ENCODE measurements at regions not wholly inside any gene's neighbourhood (a gene's known extent, or its start where the extent isn't known, plus 50 kb on each side); places are given as distances from the start of the nearest gene placed in this dataset.

- no peaks in the 10 kb centered on the region for H3K36me3 Mint-ChIP-seq (ENCODE audit: low read depth)
- H3K4me3 Mint-ChIP-seq = no peak overlapping the region
- no peaks in the 10 kb centered on the region for H3K27me3 Mint-ChIP-seq (ENCODE audit: low read depth)
- H3K9me3 Mint-ChIP-seq = no peaks in the 10 kb centered on the region
- no peaks in the 10 kb centered on the region for H3K4me1 Mint-ChIP-seq (ENCODE audit: low read depth)
- intact Hi-C loops (cut with micrococcal nuclease) = no loop called here
- no peak overlapping the region for H3K27ac Mint-ChIP-seq
- CTCF ChIA-PET = no interaction called here
- no peak for DNase-seq
These were observed 227.6 kb downstream of the MYCN start for GRCh38 chr2:16167870-16168426.

- DNase-seq = no peak
- H3K9me3 Mint-ChIP-seq = no peaks in the 10 kb centered on the region
- no peaks in the 10 kb centered on the region for H3K36me3 Mint-ChIP-seq (ENCODE audit: low read depth)
- CTCF ChIA-PET = interaction anchor here (1.0 kb wide), 1 partner anchor 220 kb away, joined by 3 read pairs; no protein-coding TSS in a partner anchor
- H3K27me3 Mint-ChIP-seq (ENCODE audit: low read depth) = no peaks in the 10 kb centered on the region
- H3K4me3 Mint-ChIP-seq = no peak overlapping the region
- H3K27ac Mint-ChIP-seq = no peak overlapping the region
- no peaks in the 10 kb centered on the region for H3K4me1 Mint-ChIP-seq (ENCODE audit: low read depth)
- intact Hi-C loops (cut with micrococcal nuclease) = no loop called here
These were observed 227.1 kb downstream of the MYCN start for GRCh38 chr2:16167451-16167861.

- no peak overlapping the region for H3K4me3 Mint-ChIP-seq
- CTCF ChIA-PET = interaction anchor here (1.0 kb wide), 1 partner anchor 221 kb away, joined by 3 read pairs; no protein-coding TSS in a partner anchor
- no peaks in the 10 kb centered on the region for H3K4me1 Mint-ChIP-seq (ENCODE audit: low read depth)
- no peaks in the 10 kb centered on the region for H3K27me3 Mint-ChIP-seq (ENCODE audit: low read depth)
- intact Hi-C loops (cut with micrococcal nuclease) = no loop called here
- no peak for DNase-seq
- H3K27ac Mint-ChIP-seq = no peak overlapping the region
- H3K9me3 Mint-ChIP-seq = no peaks in the 10 kb centered on the region
- H3K36me3 Mint-ChIP-seq (ENCODE audit: low read depth) = no peaks in the 10 kb centered on the region
These were observed 226.1 kb downstream of the MYCN start for GRCh38 chr2:16166327-16166981.

GRCh38 chr2:16165518-16166326 lies 225.4 kb downstream of the MYCN start:
- CTCF ChIA-PET = no interaction called here
- H3K36me3 Mint-ChIP-seq (ENCODE audit: low read depth) = no peaks in the 10 kb centered on the region
- DNase-seq = no peak
- H3K9me3 Mint-ChIP-seq = no peaks in the 10 kb centered on the region
- intact Hi-C loops (cut with micrococcal nuclease) = no loop called here
- H3K27ac Mint-ChIP-seq = no peak overlapping the region
- no peak overlapping the region for H3K4me3 Mint-ChIP-seq
- no peaks in the 10 kb centered on the region for H3K27me3 Mint-ChIP-seq (ENCODE audit: low read depth)
- no peaks in the 10 kb centered on the region for H3K4me1 Mint-ChIP-seq (ENCODE audit: low read depth)

GRCh38 chr2:16162491-16163040 lies 222.2 kb downstream of the MYCN start:
- no peak for DNase-seq
- Mint-ChIP-seq H3K4me1 (ENCODE audit: low read depth) (no peaks in the 10 kb centered on the region), H3K36me3 (ENCODE audit: low read depth) (no peaks in the 10 kb centered on the region), H3K9me3 (no peaks in the 10 kb centered on the region), H3K4me3 (no peak overlapping the region), H3K27me3 (ENCODE audit: low read depth) (peaks cover 9% of the 10 kb centered on the region), H3K27ac (no peak overlapping the region)
- intact Hi-C loops (cut with micrococcal nuclease) = no loop called here
- CTCF ChIA-PET = no interaction called here

- no peak overlapping the region for H3K27ac Mint-ChIP-seq
- intact Hi-C loops (cut with micrococcal nuclease) = no loop called here
- DNase-seq = no peak
- H3K4me3 Mint-ChIP-seq = no peak overlapping the region
- CTCF ChIA-PET = no interaction called here
- H3K36me3 Mint-ChIP-seq (ENCODE audit: low read depth) = no peaks in the 10 kb centered on the region
- H3K9me3 Mint-ChIP-seq = no peaks in the 10 kb centered on the region
- H3K27me3 Mint-ChIP-seq (ENCODE audit: low read depth) = peaks cover 9% of the 10 kb centered on the region
- no peaks in the 10 kb centered on the region for H3K4me1 Mint-ChIP-seq (ENCODE audit: low read depth)
These were observed 221.6 kb downstream of the MYCN start for GRCh38 chr2:16161768-16162490.

GRCh38 chr2:16161085-16161565 lies 220.8 kb downstream of the MYCN start:
- DNase-seq = no peak
- H3K36me3 Mint-ChIP-seq (ENCODE audit: low read depth) = no peaks in the 10 kb centered on the region
- no peak overlapping the region for H3K4me3 Mint-ChIP-seq
- H3K9me3 Mint-ChIP-seq = no peaks in the 10 kb centered on the region
- intact Hi-C loops (cut with micrococcal nuclease) = no loop called here
- no peak overlapping the region for H3K27ac Mint-ChIP-seq
- H3K4me1 Mint-ChIP-seq (ENCODE audit: low read depth) = no peaks in the 10 kb centered on the region
- H3K27me3 Mint-ChIP-seq (ENCODE audit: low read depth) = peaks cover 9% of the 10 kb centered on the region
- CTCF ChIA-PET = no interaction called here

- Mint-ChIP-seq H3K9me3 (no peaks in the 10 kb centered on the region), H3K27me3 (ENCODE audit: low read depth) (peaks cover 11% of the 10 kb centered on the region), H3K4me3 (no peak overlapping the region), H3K36me3 (ENCODE audit: low read depth) (no peaks in the 10 kb centered on the region), H3K4me1 (ENCODE audit: low read depth) (no peaks in the 10 kb centered on the region), H3K27ac (no peak overlapping the region)
- DNase-seq = no peak
- CTCF ChIA-PET = no interaction called here
- intact Hi-C loops (cut with micrococcal nuclease) = no loop called here
These were observed 220.1 kb downstream of the MYCN start for GRCh38 chr2:16160281-16161084.

- Mint-ChIP-seq H3K27ac (no peak overlapping the region), H3K27me3 (ENCODE audit: low read depth) (peaks cover 16% of the 10 kb centered on the region), H3K9me3 (no peaks in the 10 kb centered on the region), H3K4me1 (ENCODE audit: low read depth) (no peaks in the 10 kb centered on the region), H3K4me3 (no peak overlapping the region), H3K36me3 (ENCODE audit: low read depth) (no peaks in the 10 kb centered on the region)
- CTCF ChIA-PET = no interaction called here
- intact Hi-C loops (cut with micrococcal nuclease) = no loop called here
- DNase-seq = no peak
These were observed 216.1 kb downstream of the MYCN start for GRCh38 chr2:16156411-16156810.

- no peaks in the 10 kb centered on the region for H3K9me3 Mint-ChIP-seq
- peaks cover 16% of the 10 kb centered on the region for H3K27me3 Mint-ChIP-seq (ENCODE audit: low read depth)
- CTCF ChIA-PET = no interaction called here
- intact Hi-C loops (cut with micrococcal nuclease) = no loop called here
- no peaks in the 10 kb centered on the region for H3K36me3 Mint-ChIP-seq (ENCODE audit: low read depth)
- H3K4me3 Mint-ChIP-seq = no peak overlapping the region
- no peak for DNase-seq
- no peaks in the 10 kb centered on the region for H3K4me1 Mint-ChIP-seq (ENCODE audit: low read depth)
- no peak overlapping the region for H3K27ac Mint-ChIP-seq
These were observed 215.4 kb downstream of the MYCN start for GRCh38 chr2:16155766-16156165.

GRCh38 chr2:16155366-16155765 lies 215.0 kb downstream of the MYCN start:
- no peak overlapping the region for H3K4me3 Mint-ChIP-seq
- no peak overlapping the region for H3K27ac Mint-ChIP-seq
- no peaks in the 10 kb centered on the region for H3K4me1 Mint-ChIP-seq (ENCODE audit: low read depth)
- no peak for DNase-seq
- H3K27me3 Mint-ChIP-seq (ENCODE audit: low read depth) = peaks cover 16% of the 10 kb centered on the region
- intact Hi-C loops (cut with micrococcal nuclease) = no loop called here
- no peaks in the 10 kb centered on the region for H3K9me3 Mint-ChIP-seq
- H3K36me3 Mint-ChIP-seq (ENCODE audit: low read depth) = no peaks in the 10 kb centered on the region
- CTCF ChIA-PET = no interaction called here

Measured in activated naive CD4-positive, alpha-beta T cell treated with anti-CD3 and anti-CD28 coated beads for 36 hours (primary cell).